ENCODE measurements at regions not wholly inside any gene's neighbourhood (a gene's known extent, or its start where the extent isn't known, plus 50 kb on each side); places are given as distances from the start of the nearest gene placed in this dataset.

DNA sequence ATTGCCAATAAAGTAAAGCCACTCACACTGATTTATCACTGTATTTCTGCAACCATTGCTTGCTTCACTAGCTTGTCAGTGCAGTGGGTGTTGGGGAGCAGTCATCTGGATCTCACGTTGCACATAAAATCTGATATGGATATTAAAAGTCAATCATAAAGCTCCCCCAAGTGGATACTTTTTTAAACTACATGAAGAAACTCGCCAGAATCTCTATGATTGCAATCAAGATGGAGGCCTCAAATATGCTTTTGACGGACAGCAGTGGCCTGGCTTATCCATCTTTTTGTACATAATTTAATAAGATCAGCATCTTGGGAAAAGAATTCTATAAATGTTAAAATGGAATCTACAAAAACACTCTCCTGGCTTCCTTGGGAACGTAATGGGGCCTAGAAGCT is 137.7 kb downstream of the WT1 start:
- WGBS, 2 experiments, result 70 to 78% methylated on average over 3 to 4 of the region's 4 CpGs
- no peaks in the 10 kb centered on the region for H3K27me3 ChIP-seq (ENCODE audit: control insufficient read depth, insufficient read depth, low read length, poor library complexity, severe bottlenecking)
- no peak overlapping the region for H3K27ac ChIP-seq (ENCODE audit: insufficient read depth, low read depth, low read length, poor library complexity, severe bottlenecking)
- no peak overlapping the region for H3K4me3 ChIP-seq (ENCODE audit: insufficient read depth, low read depth, low read length)
- no peaks in the 10 kb centered on the region for H3K36me3 ChIP-seq (ENCODE audit: control insufficient read depth, insufficient read depth, low read length)
- H3K9me3 ChIP-seq (ENCODE audit: control insufficient read depth, low read length), result no peaks in the 10 kb centered on the region
- H3K4me1 ChIP-seq (ENCODE audit: control insufficient read depth, insufficient read depth, low read length), result no peaks in the 10 kb centered on the region

GRCh38 chr11:32302826-32303225 is 132.5 kb downstream of the WT1 start:
- Histone ChIP-seq H3K9me3 (ENCODE audit: control insufficient read depth, low read length) (no peaks in the 10 kb centered on the region), H3K4me3 (ENCODE audit: insufficient read depth, low read depth, low read length) (no peak overlapping the region), H3K4me1 (ENCODE audit: control insufficient read depth, insufficient read depth, low read length) (no peaks in the 10 kb centered on the region), H3K27ac (ENCODE audit: insufficient read depth, low read depth, low read length, poor library complexity, severe bottlenecking) (no peak overlapping the region), H3K36me3 (ENCODE audit: control insufficient read depth, insufficient read depth, low read length) (no peaks in the 10 kb centered on the region), H3K27me3 (ENCODE audit: control insufficient read depth, insufficient read depth, low read length, poor library complexity, severe bottlenecking) (no peaks in the 10 kb centered on the region)
- 92% methylated on average over 4 of the region's 4 CpGs for WGBS, 2 experiments

GRCh38 chr11:32304521-32304920 is 130.8 kb downstream of the WT1 start:
- Histone ChIP-seq H3K27ac (ENCODE audit: insufficient read depth, low read depth, low read length, poor library complexity, severe bottlenecking) (no peak overlapping the region), H3K9me3 (ENCODE audit: control insufficient read depth, low read length) (no peaks in the 10 kb centered on the region), H3K36me3 (ENCODE audit: control insufficient read depth, insufficient read depth, low read length) (no peaks in the 10 kb centered on the region), H3K27me3 (ENCODE audit: control insufficient read depth, insufficient read depth, low read length, poor library complexity, severe bottlenecking) (no peaks in the 10 kb centered on the region), H3K4me1 (ENCODE audit: control insufficient read depth, insufficient read depth, low read length) (no peaks in the 10 kb centered on the region), H3K4me3 (ENCODE audit: insufficient read depth, low read depth, low read length) (no peak overlapping the region)
- 90 to 98% methylated on average over 2 of the region's 2 CpGs for WGBS, 2 experiments

DNA sequence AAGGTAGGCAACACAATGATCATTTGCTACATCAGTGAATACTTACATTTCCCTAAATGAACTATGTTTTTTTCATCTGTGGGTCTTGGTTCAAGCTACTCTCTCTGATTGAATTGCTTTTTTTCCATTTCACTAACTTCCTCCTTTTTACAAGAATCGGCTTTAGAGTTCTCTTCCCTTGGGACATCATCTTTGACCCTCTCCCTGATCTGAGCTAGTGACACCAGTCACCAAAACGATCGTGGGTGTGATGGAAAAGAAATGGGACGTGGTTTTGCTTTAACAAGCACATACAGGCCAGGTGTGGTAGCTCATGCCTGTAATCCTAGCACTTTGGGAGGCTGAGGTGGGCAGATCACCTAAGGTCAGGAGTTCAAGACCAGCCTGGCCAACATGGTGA is 129.9 kb downstream of the WT1 start:
- H3K27ac ChIP-seq (ENCODE audit: insufficient read depth, low read depth, low read length, poor library complexity, severe bottlenecking), result no peak overlapping the region
- H3K27me3 ChIP-seq (ENCODE audit: control insufficient read depth, insufficient read depth, low read length, poor library complexity, severe bottlenecking), result no peaks in the 10 kb centered on the region
- no peaks in the 10 kb centered on the region for H3K36me3 ChIP-seq (ENCODE audit: control insufficient read depth, insufficient read depth, low read length)
- no peak overlapping the region for H3K4me3 ChIP-seq (ENCODE audit: insufficient read depth, low read depth, low read length)
- 93 to 96% methylated on average over 4 of the region's 4 CpGs for WGBS, 2 experiments
- H3K9me3 ChIP-seq (ENCODE audit: control insufficient read depth, low read length), result no peaks in the 10 kb centered on the region
- H3K4me1 ChIP-seq (ENCODE audit: control insufficient read depth, insufficient read depth, low read length), result no peaks in the 10 kb centered on the region

DNA sequence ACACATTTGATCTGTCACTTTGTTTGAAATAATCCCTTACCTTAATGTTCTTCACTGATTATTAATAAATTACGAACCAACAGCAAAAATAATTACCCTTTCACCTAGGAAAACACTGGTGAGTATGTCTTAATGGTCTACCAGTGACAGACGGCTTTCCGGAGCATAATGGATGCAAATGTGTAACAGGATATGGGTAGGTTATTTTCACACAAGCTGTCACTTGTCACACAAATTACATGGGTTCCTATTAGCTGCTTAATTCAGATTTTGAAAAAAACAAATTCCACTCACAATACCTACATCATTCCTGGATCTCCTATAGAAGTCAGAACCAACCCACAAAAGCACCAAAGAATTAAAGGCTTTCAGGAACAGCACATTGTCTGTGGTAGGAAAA is 127.9 kb downstream of the WT1 start:
- no peaks in the 10 kb centered on the region for H3K36me3 ChIP-seq (ENCODE audit: control insufficient read depth, insufficient read depth, low read length)
- H3K9me3 ChIP-seq (ENCODE audit: control insufficient read depth, low read length), result no peaks in the 10 kb centered on the region
- H3K4me3 ChIP-seq (ENCODE audit: insufficient read depth, low read depth, low read length), result no peak overlapping the region
- H3K27me3 ChIP-seq (ENCODE audit: control insufficient read depth, insufficient read depth, low read length, poor library complexity, severe bottlenecking), result no peaks in the 10 kb centered on the region
- no peaks in the 10 kb centered on the region for H3K4me1 ChIP-seq (ENCODE audit: control insufficient read depth, insufficient read depth, low read length)
- 90 to 95% methylated on average over 1 to 3 of the region's 3 CpGs for WGBS, 2 experiments
- no peak overlapping the region for H3K27ac ChIP-seq (ENCODE audit: insufficient read depth, low read depth, low read length, poor library complexity, severe bottlenecking)

DNA sequence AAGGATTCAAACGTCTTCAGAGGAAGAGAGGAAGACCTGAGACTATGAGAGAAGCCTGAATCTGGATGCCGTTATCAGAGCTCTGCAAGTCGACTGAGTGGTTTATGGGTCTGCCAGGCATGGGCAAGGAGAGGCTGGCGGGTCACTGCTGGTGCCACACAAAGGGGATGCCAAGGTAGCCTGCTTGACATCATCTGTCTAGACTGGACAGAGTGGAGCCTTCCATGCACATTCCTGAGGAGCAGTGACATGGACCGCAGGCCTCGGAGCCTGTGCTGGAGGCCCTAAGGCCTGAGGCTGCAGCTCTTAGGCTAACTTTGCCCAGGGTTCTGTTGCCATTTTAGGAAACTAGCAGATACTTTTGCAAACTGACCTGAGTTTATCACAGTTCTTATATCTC is 127.4 kb downstream of the WT1 start:
- Histone ChIP-seq H3K4me3 (ENCODE audit: insufficient read depth, low read depth, low read length) (no peak overlapping the region), H3K27me3 (ENCODE audit: control insufficient read depth, insufficient read depth, low read length, poor library complexity, severe bottlenecking) (no peaks in the 10 kb centered on the region), H3K36me3 (ENCODE audit: control insufficient read depth, insufficient read depth, low read length) (no peaks in the 10 kb centered on the region), H3K4me1 (ENCODE audit: control insufficient read depth, insufficient read depth, low read length) (no peaks in the 10 kb centered on the region), H3K27ac (ENCODE audit: insufficient read depth, low read depth, low read length, poor library complexity, severe bottlenecking) (no peak overlapping the region), H3K9me3 (ENCODE audit: control insufficient read depth, low read length) (no peaks in the 10 kb centered on the region)
- WGBS, 2 experiments, result 93% methylated on average over 6 of the region's 6 CpGs

DNA sequence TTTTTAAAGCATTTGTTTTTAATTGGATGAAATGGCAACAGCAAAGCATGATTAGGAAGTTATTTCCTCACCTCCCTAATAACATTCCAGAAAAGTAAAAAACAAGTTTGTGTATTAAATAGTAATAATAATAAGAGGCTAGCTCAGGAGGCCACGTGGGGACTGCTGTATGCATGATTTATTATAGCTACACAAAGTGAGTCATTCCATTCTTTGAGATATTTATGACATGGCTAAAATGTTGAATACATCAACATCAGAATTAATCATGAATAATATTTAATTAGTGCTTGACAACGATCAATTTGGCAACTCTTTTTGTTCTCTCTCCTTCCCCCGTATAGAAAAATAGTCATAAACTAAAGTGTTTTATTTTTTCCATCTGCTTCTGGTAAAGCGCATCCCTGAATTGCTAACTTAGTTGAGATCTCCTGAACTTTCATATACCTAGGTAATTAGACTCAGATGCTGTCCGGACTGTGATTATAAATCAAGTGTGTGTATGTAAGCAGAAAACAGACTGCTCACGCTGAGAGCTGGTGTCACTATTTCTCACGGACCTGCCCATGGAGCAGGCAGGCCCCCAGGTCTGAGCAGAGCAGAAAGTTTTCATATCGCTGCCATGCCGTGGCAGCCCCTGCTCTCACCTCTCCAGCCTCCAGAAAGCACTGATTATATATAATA is 125.7 kb downstream of the WT1 start:
- no peaks in the 10 kb centered on the region for H3K27me3 ChIP-seq (ENCODE audit: control insufficient read depth, insufficient read depth, low read length, poor library complexity, severe bottlenecking)
- H3K4me3 ChIP-seq (ENCODE audit: insufficient read depth, low read depth, low read length), result no peak overlapping the region
- WGBS, 2 experiments, result 96 to 97% methylated on average over 6 to 8 of the region's 9 CpGs
- no peaks in the 10 kb centered on the region for H3K36me3 ChIP-seq (ENCODE audit: control insufficient read depth, insufficient read depth, low read length)
- no peaks in the 10 kb centered on the region for H3K9me3 ChIP-seq (ENCODE audit: control insufficient read depth, low read length)
- no peak overlapping the region for H3K27ac ChIP-seq (ENCODE audit: insufficient read depth, low read depth, low read length, poor library complexity, severe bottlenecking)
- H3K4me1 ChIP-seq (ENCODE audit: control insufficient read depth, insufficient read depth, low read length), result peaks cover 2% of the 10 kb centered on the region

- H3K36me3 ChIP-seq (ENCODE audit: control insufficient read depth, insufficient read depth, low read length), result no peaks in the 10 kb centered on the region
- no peak overlapping the region for H3K27ac ChIP-seq (ENCODE audit: insufficient read depth, low read depth, low read length, poor library complexity, severe bottlenecking)
- 80 to 84% methylated on average over 6 of the region's 6 CpGs for WGBS, 2 experiments
- no peaks in the 10 kb centered on the region for H3K9me3 ChIP-seq (ENCODE audit: control insufficient read depth, low read length)
- peaks cover 5% of the 10 kb centered on the region for H3K4me1 ChIP-seq (ENCODE audit: control insufficient read depth, insufficient read depth, low read length)
- H3K4me3 ChIP-seq (ENCODE audit: insufficient read depth, low read depth, low read length), result no peak overlapping the region
- no peaks in the 10 kb centered on the region for H3K27me3 ChIP-seq (ENCODE audit: control insufficient read depth, insufficient read depth, low read length, poor library complexity, severe bottlenecking)
These were observed 125.1 kb downstream of the WT1 start for GRCh38 chr11:32310214-32310601.

GRCh38 chr11:32311346-32312065 is 123.8 kb downstream of the WT1 start:
- H3K9me3 ChIP-seq (ENCODE audit: control insufficient read depth, low read length), result no peaks in the 10 kb centered on the region
- peaks cover 5% of the 10 kb centered on the region for H3K4me1 ChIP-seq (ENCODE audit: control insufficient read depth, insufficient read depth, low read length)
- no peaks in the 10 kb centered on the region for H3K36me3 ChIP-seq (ENCODE audit: control insufficient read depth, insufficient read depth, low read length)
- 80 to 85% methylated on average over 6 of the region's 6 CpGs for WGBS, 2 experiments
- no peaks in the 10 kb centered on the region for H3K27me3 ChIP-seq (ENCODE audit: control insufficient read depth, insufficient read depth, low read length, poor library complexity, severe bottlenecking)
- H3K27ac ChIP-seq (ENCODE audit: insufficient read depth, low read depth, low read length, poor library complexity, severe bottlenecking), result no peak overlapping the region
- no peak overlapping the region for H3K4me3 ChIP-seq (ENCODE audit: insufficient read depth, low read depth, low read length)

DNA sequence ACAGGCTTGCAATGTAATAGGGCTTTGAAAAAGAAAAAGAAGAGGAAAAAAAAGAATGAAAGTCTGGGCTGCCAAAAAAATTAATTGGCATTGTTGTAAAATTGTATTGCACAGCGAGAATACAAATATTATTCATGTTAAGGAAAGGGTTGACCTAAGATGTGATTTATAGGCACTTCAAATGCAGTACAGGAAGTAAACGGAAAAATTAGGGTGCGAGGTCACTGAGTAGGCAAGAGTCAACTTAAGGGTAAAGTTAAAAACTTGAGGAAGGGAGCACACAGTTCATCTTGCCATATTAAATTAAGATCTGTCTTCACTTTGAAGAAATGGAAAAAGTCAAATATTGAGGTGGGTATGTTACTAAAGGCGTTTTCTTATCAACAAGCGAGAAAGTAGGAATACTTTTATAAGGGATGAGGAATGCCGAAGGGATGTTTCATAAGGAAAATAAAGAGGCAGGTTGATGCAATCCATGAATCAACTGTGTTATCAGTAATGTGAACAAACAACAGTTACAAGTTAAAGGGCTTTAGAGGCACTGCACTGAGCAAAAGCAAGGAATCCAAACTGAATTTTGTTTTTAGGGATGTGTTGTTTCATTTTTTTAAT is 123.0 kb downstream of the WT1 start:
- H3K4me1 ChIP-seq (ENCODE audit: control insufficient read depth, insufficient read depth, low read length), result peaks cover 5% of the 10 kb centered on the region
- H3K36me3 ChIP-seq (ENCODE audit: control insufficient read depth, insufficient read depth, low read length), result no peaks in the 10 kb centered on the region
- H3K27me3 ChIP-seq (ENCODE audit: control insufficient read depth, insufficient read depth, low read length, poor library complexity, severe bottlenecking), result no peaks in the 10 kb centered on the region
- WGBS, 2 experiments, result 92 to 96% methylated on average over 6 of the region's 6 CpGs
- H3K27ac ChIP-seq (ENCODE audit: insufficient read depth, low read depth, low read length, poor library complexity, severe bottlenecking), result no peak overlapping the region
- no peak overlapping the region for H3K4me3 ChIP-seq (ENCODE audit: insufficient read depth, low read depth, low read length)
- no peaks in the 10 kb centered on the region for H3K9me3 ChIP-seq (ENCODE audit: control insufficient read depth, low read length)
